BLaER1 treated with 17β-estradiol and CSF1 and Interleukin-3, amounts not matched to agents 10 nM and 100 nM (cell line): ENCODE measurements at regions not wholly inside any gene's neighbourhood (a gene's known extent, or its start where the extent isn't known, plus 50 kb on each side); places are given as distances from the start of the nearest gene placed in this dataset.
A peak's percentile ranks its signal among the peaks of the same experiment; 100 is the strongest.
"Not testable (repeated sequence)": the region's sequence is repeated elsewhere in the genome, so short reads cannot be mapped to it uniquely, and the experiment has no call there.

ENCODE experiments used
- H3K27ac ChIP-seq, 11 experiments: shearing (Covaris generic); formaldehyde crosslinking; 2 replicates each; pipeline ENCODE4 v1.8.1; 2022
- H3K27me3 ChIP-seq, 11 experiments: shearing (Covaris generic); formaldehyde crosslinking; 2 replicates each; pipeline ENCODE4 v1.8.1; 2022
- H3K36me3 ChIP-seq, 11 experiments: shearing (Covaris generic); formaldehyde crosslinking; 2 replicates each; pipeline ENCODE4 v1.8.1; 2022
- H3K4me1 ChIP-seq, 10 experiments: shearing (Covaris generic); formaldehyde crosslinking; 2 replicates each; pipeline ENCODE4 v1.8.1; 2022
- H3K4me2 ChIP-seq, 11 experiments: shearing (Covaris generic); formaldehyde crosslinking; 2 replicates each; pipeline ENCODE4 v1.8.1; 2022
- H3K4me3 ChIP-seq, 10 experiments: shearing (Covaris generic); formaldehyde crosslinking; 2 replicates each; pipeline ENCODE4 v1.8.1; 2022
- H3K9ac ChIP-seq, 11 experiments: shearing (Covaris generic); formaldehyde crosslinking; 2 replicates each; pipeline ENCODE4 v1.8.1; 2022
- H3K9me3 ChIP-seq, 11 experiments: shearing (Covaris generic); formaldehyde crosslinking; replicated peaks in 1 of 11; 2 replicates each; pipeline ENCODE4 v1.8.1; 2022
- H4K20me1 ChIP-seq, 11 experiments: shearing (Covaris generic); formaldehyde crosslinking; 2 replicates each; pipeline ENCODE4 v1.8.1; 2022
- Cebpa-rat ChIP-seq, 11 experiments: shearing (Covaris generic); IDR thresholded peaks; 2 replicates each; pipeline ENCODE4 v1.8.1; 2022

DNA sequence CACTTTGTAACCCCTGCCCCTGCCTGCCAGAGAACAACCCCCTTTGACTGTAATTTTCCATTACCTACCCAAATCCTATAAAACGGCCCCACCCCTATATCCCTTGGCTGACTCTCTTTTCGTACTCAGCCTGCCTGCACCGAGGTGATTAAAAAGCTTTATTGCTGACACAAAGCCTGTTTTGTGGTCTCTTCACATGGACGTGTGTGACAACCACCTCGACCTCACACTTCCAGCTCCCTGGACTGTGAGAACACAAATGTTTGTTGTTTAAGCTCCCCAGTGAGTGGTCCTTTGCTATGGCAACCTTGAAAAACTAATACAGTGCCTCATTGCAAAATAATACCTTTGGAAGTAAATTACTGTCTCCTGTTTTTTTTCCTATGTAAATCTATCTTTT, 299.2 kb upstream of the POU1F1 start:
- Histone ChIP-seq H4K20me1 (no peaks in the 10 kb centered on the region), H3K4me1 (no peaks in the 10 kb centered on the region), H3K36me3 (no peaks in the 10 kb centered on the region), H3K4me2 (no peak overlapping the region), H3K4me3 (no peak overlapping the region), H3K9ac (no peak overlapping the region), H3K9me3 (no peaks in the 10 kb centered on the region), H3K27me3 (no peaks in the 10 kb centered on the region), H3K27ac (no peak overlapping the region)
- no peak for TF ChIP-seq Cebpa-rat (IDR thresholded peaks at IDR 0.05)

- H3K4me3 ChIP-seq, result no peak overlapping the region
- no peaks in the 10 kb centered on the region for H3K27me3 ChIP-seq
- H3K9ac ChIP-seq, result no peak overlapping the region
- peaks cover 0 to 4% (median 0%) of the 10 kb centered on the region in 10 experiments; a peak in 2 of 20 replicates for H3K4me1 ChIP-seq
- H3K27ac ChIP-seq, result no peak overlapping the region
- TF ChIP-seq Cebpa-rat (IDR thresholded peaks at IDR 0.05), result no peak
- H4K20me1 ChIP-seq, result no peaks in the 10 kb centered on the region
- no peaks in the 10 kb centered on the region for H3K9me3 ChIP-seq
- H3K4me2 ChIP-seq, result no peak overlapping the region
- H3K36me3 ChIP-seq, result no peaks in the 10 kb centered on the region
Measured at GRCh38 chr3:87568331-87568730, 291.9 kb upstream of the POU1F1 start.

- TF ChIP-seq Cebpa-rat (IDR thresholded peaks at IDR 0.05), result no peak
- no peaks in the 10 kb centered on the region for H3K36me3 ChIP-seq
- no peaks in the 10 kb centered on the region for H4K20me1 ChIP-seq
- 0 out of 22 replicates have a peak overlapping the region, but pooled peaks of 1 of the 11 experiments have one; percentile 19 for H3K4me2 ChIP-seq
- no peak overlapping the region for H3K27ac ChIP-seq
- H3K27me3 ChIP-seq, result no peaks in the 10 kb centered on the region
- H3K4me1 ChIP-seq, result peaks cover 0 to 4% (median 0%) of the 10 kb centered on the region in 10 experiments; a peak in 2 of 20 replicates
- no peak overlapping the region for H3K4me3 ChIP-seq
- H3K9ac ChIP-seq, result no peak overlapping the region
- H3K9me3 ChIP-seq, result no peaks in the 10 kb centered on the region
Measured at GRCh38 chr3:87564438-87564837, 288.1 kb upstream of the POU1F1 start.

- Histone ChIP-seq H3K4me2 (no peak overlapping the region), H3K4me1 (peaks cover 0 to 4% (median 0%) of the 10 kb centered on the region in 10 experiments; a peak in 2 of 20 replicates), H3K36me3 (no peaks in the 10 kb centered on the region), H3K27me3 (no peaks in the 10 kb centered on the region), H3K27ac (no peak overlapping the region), H4K20me1 (no peaks in the 10 kb centered on the region), H3K9me3 (no peaks in the 10 kb centered on the region), H3K9ac (no peak overlapping the region), H3K4me3 (no peak overlapping the region)
- no peak for TF ChIP-seq Cebpa-rat (IDR thresholded peaks at IDR 0.05)
Measured at GRCh38 chr3:87563712-87564111, 287.3 kb upstream of the POU1F1 start.

- H3K27ac ChIP-seq, result no peak overlapping the region
- no peak overlapping the region for H3K4me2 ChIP-seq
- no peak for TF ChIP-seq Cebpa-rat (IDR thresholded peaks at IDR 0.05)
- no peaks in the 10 kb centered on the region for H3K36me3 ChIP-seq
- no peaks in the 10 kb centered on the region for H4K20me1 ChIP-seq
- H3K9ac ChIP-seq, result no peak overlapping the region
- no peaks in the 10 kb centered on the region for H3K4me1 ChIP-seq
- no peak overlapping the region for H3K4me3 ChIP-seq
- H3K27me3 ChIP-seq, result no peaks in the 10 kb centered on the region
- no peaks in the 10 kb centered on the region for H3K9me3 ChIP-seq
Measured at GRCh38 chr3:87558492-87558891, 282.1 kb upstream of the POU1F1 start.

DNA sequence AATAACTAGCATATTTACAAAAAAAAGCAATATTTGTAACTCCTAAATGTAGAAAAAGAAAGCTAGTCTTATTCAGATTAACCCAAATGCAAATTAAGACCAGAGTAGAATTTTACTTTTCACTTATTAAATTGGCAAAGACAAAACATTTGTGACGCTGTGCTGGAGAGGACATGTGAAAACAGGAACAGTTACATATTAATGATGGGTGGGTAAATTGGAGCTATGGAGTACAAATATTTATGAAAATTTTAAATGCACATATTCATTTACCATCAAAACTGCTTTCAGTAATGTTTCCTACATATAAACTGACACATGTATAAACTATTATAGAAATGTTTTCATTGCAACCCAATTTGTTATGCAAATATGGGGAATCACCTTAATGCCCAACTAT, 278.9 kb upstream of the POU1F1 start:
- Histone ChIP-seq H3K27ac (no peak overlapping the region), H3K4me2 (no peak overlapping the region), H3K4me1 (no peaks in the 10 kb centered on the region), H3K4me3 (no peak overlapping the region), H3K27me3 (no peaks in the 10 kb centered on the region), H3K9ac (no peak overlapping the region), H3K9me3 (no peaks in the 10 kb centered on the region), H3K36me3 (no peaks in the 10 kb centered on the region), H4K20me1 (no peaks in the 10 kb centered on the region)
- TF ChIP-seq Cebpa-rat (IDR thresholded peaks at IDR 0.05), result no peak

DNA sequence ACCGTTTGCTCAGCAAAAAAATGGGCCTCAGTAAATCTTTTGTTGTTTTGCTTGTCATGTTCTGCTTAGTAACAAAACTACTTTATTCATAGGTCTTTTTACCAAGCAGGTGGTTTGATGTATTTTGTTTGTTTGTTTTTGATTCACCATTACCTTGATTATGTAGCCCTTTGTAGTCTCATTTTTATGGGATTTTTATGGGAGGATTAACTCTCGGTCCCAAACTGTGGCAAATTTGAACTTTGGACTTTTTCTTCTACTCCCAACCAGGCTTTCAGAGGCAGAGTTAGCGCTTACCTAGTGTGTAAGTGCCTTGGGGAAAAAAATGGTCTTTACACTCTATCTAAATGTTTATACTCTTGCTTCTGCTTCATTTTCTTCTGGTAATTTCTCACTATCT, 276.7 kb upstream of the POU1F1 start:
- Histone ChIP-seq H3K4me2 (no peak overlapping the region), H3K9ac (no peak overlapping the region), H4K20me1 (no peaks in the 10 kb centered on the region), H3K27me3 (no peaks in the 10 kb centered on the region), H3K27ac (no peak overlapping the region), H3K36me3 (no peaks in the 10 kb centered on the region), H3K4me1 (no peaks in the 10 kb centered on the region), H3K4me3 (no peak overlapping the region), H3K9me3 (no peaks in the 10 kb centered on the region)
- TF ChIP-seq Cebpa-rat (IDR thresholded peaks at IDR 0.05), result no peak

- Histone ChIP-seq H3K27me3 (no peaks in the 10 kb centered on the region), H3K9me3 (no peaks in the 10 kb centered on the region), H3K27ac (no peak overlapping the region), H4K20me1 (no peaks in the 10 kb centered on the region), H3K36me3 (no peaks in the 10 kb centered on the region), H3K9ac (no peak overlapping the region), H3K4me1 (no peaks in the 10 kb centered on the region), H3K4me2 (no peak overlapping the region), H3K4me3 (no peak overlapping the region)
- TF ChIP-seq Cebpa-rat (IDR thresholded peaks at IDR 0.05), result no peak
Measured at GRCh38 chr3:87550892-87551291, 274.5 kb upstream of the POU1F1 start.

GRCh38 chr3:87549208-87549607, 272.8 kb upstream of the POU1F1 start:
- H3K4me3 ChIP-seq, result no peak overlapping the region
- H3K27ac ChIP-seq, result no peak overlapping the region
- H3K27me3 ChIP-seq, result no peaks in the 10 kb centered on the region
- no peaks in the 10 kb centered on the region for H3K4me1 ChIP-seq
- no peaks in the 10 kb centered on the region for H4K20me1 ChIP-seq
- no peaks in the 10 kb centered on the region for H3K36me3 ChIP-seq
- TF ChIP-seq Cebpa-rat (IDR thresholded peaks at IDR 0.05), result no peak
- no peak overlapping the region for H3K9ac ChIP-seq
- H3K4me2 ChIP-seq, result no peak overlapping the region
- no peaks in the 10 kb centered on the region for H3K9me3 ChIP-seq

DNA sequence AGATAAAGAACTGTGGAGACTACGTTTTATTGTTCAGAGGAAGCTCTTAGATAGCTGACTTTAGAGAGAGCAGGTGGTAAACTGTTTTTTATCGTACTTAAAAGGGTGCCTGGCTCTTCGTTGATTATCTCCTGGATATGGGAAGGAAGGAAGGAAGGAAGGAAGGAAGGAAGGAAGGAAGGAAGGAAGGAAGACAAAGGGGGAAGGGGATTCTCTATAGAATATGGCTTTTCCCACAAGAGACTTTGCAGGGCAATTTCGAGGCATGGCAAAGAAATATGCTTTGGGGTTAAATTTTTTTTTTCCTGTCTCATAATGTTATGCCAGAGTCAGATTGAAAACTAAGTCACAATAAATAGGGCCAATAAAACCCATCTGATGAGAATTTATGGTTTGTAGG, 271.9 kb upstream of the POU1F1 start:
- TF ChIP-seq Cebpa-rat (IDR thresholded peaks at IDR 0.05), result no peak
- Histone ChIP-seq H3K27me3 (no peaks in the 10 kb centered on the region), H3K4me2 (no peak overlapping the region), H3K27ac (no peak overlapping the region), H3K4me1 (no peaks in the 10 kb centered on the region), H3K9me3 (no peaks in the 10 kb centered on the region), H3K4me3 (no peak overlapping the region), H4K20me1 (no peaks in the 10 kb centered on the region), H3K36me3 (no peaks in the 10 kb centered on the region), H3K9ac (no peak overlapping the region)

DNA sequence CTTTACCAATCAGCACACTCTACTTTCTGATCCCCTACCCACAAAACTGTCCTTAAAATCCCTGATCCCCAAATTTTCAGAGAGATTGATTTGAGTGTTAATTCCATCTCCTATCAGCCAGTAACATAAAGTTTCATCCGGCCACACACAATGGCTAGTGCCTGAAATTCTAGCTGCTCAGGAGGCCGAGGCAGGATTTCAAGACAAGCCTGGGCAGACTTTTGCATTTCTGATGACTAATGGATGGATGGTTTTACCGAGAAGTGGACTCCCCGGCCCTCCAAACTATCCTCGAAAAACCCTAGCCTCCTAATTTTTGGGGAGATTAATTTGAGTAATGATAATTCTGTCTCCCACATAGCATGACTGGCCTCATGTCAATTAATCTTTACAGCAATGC, 269.8 kb upstream of the POU1F1 start:
- H3K9ac ChIP-seq, result no peak overlapping the region
- H3K36me3 ChIP-seq, result no peaks in the 10 kb centered on the region
- no peak overlapping the region for H3K4me3 ChIP-seq
- no peaks in the 10 kb centered on the region for H3K9me3 ChIP-seq
- no peaks in the 10 kb centered on the region for H3K4me1 ChIP-seq
- H3K27me3 ChIP-seq, result no peaks in the 10 kb centered on the region
- no peak for TF ChIP-seq Cebpa-rat (IDR thresholded peaks at IDR 0.05)
- no peak overlapping the region for H3K27ac ChIP-seq
- no peak overlapping the region for H3K4me2 ChIP-seq
- no peaks in the 10 kb centered on the region for H4K20me1 ChIP-seq

DNA sequence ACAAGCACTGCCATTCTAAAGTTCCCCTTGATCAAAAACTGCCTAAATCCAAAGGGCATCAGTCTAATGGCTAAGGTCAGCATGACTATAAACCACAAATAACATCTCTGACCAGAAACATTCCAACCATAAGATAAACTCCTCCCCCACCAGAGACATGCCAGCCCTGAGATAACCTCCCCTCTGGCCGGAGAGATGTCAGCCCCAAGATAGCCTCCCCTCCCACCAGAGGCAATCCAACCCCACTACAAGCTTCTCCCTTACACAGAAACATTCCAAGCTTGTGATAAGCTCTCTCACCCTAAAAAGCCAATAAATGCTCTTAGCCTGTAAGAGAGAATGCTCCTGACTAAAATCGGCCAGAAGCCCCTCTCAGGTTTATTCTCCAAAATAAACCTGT, 267.0 kb upstream of the POU1F1 start:
- not testable (repeated sequence) for H3K27ac ChIP-seq, H3K9ac ChIP-seq, H3K4me2 ChIP-seq, H3K27me3 ChIP-seq, H3K36me3 ChIP-seq, H4K20me1 ChIP-seq, H3K4me1 ChIP-seq, H3K9me3 ChIP-seq, H3K4me3 ChIP-seq
